Endothelial cell of umbilical vein (primary cell): ENCODE measurements at regions not wholly inside any gene's neighbourhood (a gene's known extent, or its start where the extent isn't known, plus 50 kb on each side); places are given as distances from the start of the nearest gene placed in this dataset.

Experiments
- BruUV-seq: library from RNA; stranded (reverse); fragments of 400-500 nt; replicated peaks from 2 replicates; lab custom pipeline; 2021; lab: Mats Ljungman, UMichigan
- CTCF ChIA-PET: fragments of 300-600, 350-600 bp; sonication (Branson Sonifier 250); formaldehyde crosslinking; loops from one replicate; lab custom pipeline; 2021; ENCODE audit warnings: antibody characterized with exemption, inconsistent platforms; lab: Charles Lee
- POLR2A ChIA-PET: fragments of 300-600, 350-600 bp; sonication (Branson Sonifier 250); formaldehyde crosslinking; loops from one replicate; lab custom pipeline; 2021; ENCODE audit warnings: antibody characterized with exemption, inconsistent platforms; lab: Charles Lee
- DNase-seq: peaks from one replicate; pipeline ENCODE4 v3.0.0-alpha.2; 2011; ENCODE audit warnings: low read depth, low spot score
- FAIRE-seq: peaks from 2 replicates; lab custom pipeline; 2011; peaks lifted over from hg19 to GRCh38; lab: Jason Lieb, UNC
- H2AFZ ChIP-seq: 2 replicates; pipeline ENCODE4 v1.6.0; 2012; ENCODE audit warnings: low read depth, low read length, control low read depth, inconsistent platforms
- H3K27ac ChIP-seq: 2 replicates; pipeline ENCODE4 v1.5.1; 2011; ENCODE audit warnings: low read depth, mild to moderate bottlenecking, control low read depth, low read length, moderate library complexity; ENCODE audit not compliant: insufficient read depth
- H3K27me3 ChIP-seq, 2 experiments: 2 replicates each; pipeline versions ENCODE4 v1.6.0 to v1.6.1; 2011; ENCODE audit warnings: low read length in 2 of 2, mixed read lengths in 1 of 2; ENCODE audit not compliant: control insufficient read depth in 2 of 2, insufficient read depth in 2 of 2
- H3K36me3 ChIP-seq, 2 experiments: 2 replicates in 1 of 2; 3 replicates in 1 of 2; pipeline ENCODE4 v1.5.1; 2011; ENCODE audit warnings: low read length in 2 of 2, mild to moderate bottlenecking in 1 of 2, moderate library complexity in 1 of 2; ENCODE audit not compliant: control insufficient read depth in 2 of 2, insufficient read depth in 2 of 2; ENCODE audit errors: extremely low read depth in 1 of 2
- H3K4me1 ChIP-seq: 3 replicates; pipeline ENCODE4 v1.5.1; 2011; ENCODE audit warnings: mild to moderate bottlenecking, low read length; ENCODE audit not compliant: control insufficient read depth, insufficient read depth; ENCODE audit errors: extremely low read depth
- H3K4me2 ChIP-seq: 2 replicates; pipeline ENCODE4 v1.6.1; 2011; ENCODE audit warnings: low read length, control low read depth, mixed read lengths; ENCODE audit not compliant: insufficient read depth
- H3K4me3 ChIP-seq, 3 experiments: fragments of 200-600 bp in 1 of 3; sonication (generic), shearing (Covaris generic) in 1 of 3; replicated peaks in 1 of 3; 2 replicates each; pipeline ENCODE4 v1.5.1; 2011 to 2016; ENCODE audit warnings: control low read depth in 3 of 3, low read length in 3 of 3, mild to moderate bottlenecking in 2 of 3, inconsistent platforms in 1 of 3, low read depth in 1 of 3, moderate library complexity in 1 of 3; ENCODE audit not compliant: insufficient read depth in 1 of 3
- H3K79me2 ChIP-seq: 2 replicates; pipeline ENCODE4 v1.6.0; 2012; ENCODE audit warnings: low read length, inconsistent platforms; ENCODE audit not compliant: control insufficient read depth, insufficient read depth
- H3K9ac ChIP-seq: replicated peaks from 2 replicates; pipeline ENCODE3; 2011; ENCODE audit warnings: low read length, control low read depth; ENCODE audit not compliant: insufficient read depth; ENCODE audit errors: extremely low read depth
- H3K9me1 ChIP-seq: replicated peaks from 3 replicates; pipeline ENCODE4 v1.6.0; 2011; ENCODE audit warnings: mild to moderate bottlenecking, low read length; ENCODE audit not compliant: control insufficient read depth, insufficient read depth; ENCODE audit errors: extremely low read depth
- H3K9me3 ChIP-seq: replicated peaks from 2 replicates; pipeline ENCODE4 v1.5.1; 2012; ENCODE audit warnings: low read length, inconsistent platforms; ENCODE audit not compliant: control insufficient read depth, insufficient read depth
- H4K20me1 ChIP-seq: replicated peaks from 2 replicates; pipeline ENCODE3; 2011; ENCODE audit warnings: mild to moderate bottlenecking, low read length; ENCODE audit not compliant: control insufficient read depth, insufficient read depth; ENCODE audit errors: extremely low read depth
- EZH2 ChIP-seq: IDR thresholded peaks from 2 replicates; pipeline ENCODE4 v1.6.1; 2012; ENCODE audit warnings: borderline replicate concordance, low read depth, mild to moderate bottlenecking, moderate library complexity, low read length, inconsistent platforms; ENCODE audit not compliant: severe bottlenecking
- FOS ChIP-seq: IDR thresholded peaks from 2 replicates; pipeline ENCODE4 v1.6.1; 2011; ENCODE audit warnings: mild to moderate bottlenecking, low read length, moderate library complexity, borderline replicate concordance; ENCODE audit not compliant: insufficient read depth
- GATA2 ChIP-seq: IDR thresholded peaks from 2 replicates; pipeline ENCODE4 v1.7.0; 2011; ENCODE audit warnings: low read depth, mild to moderate bottlenecking, moderate library complexity, mixed read lengths, low read length; ENCODE audit not compliant: insufficient read length, insufficient read depth
- JUN ChIP-seq: IDR thresholded peaks from 2 replicates; pipeline ENCODE4 v1.6.1; 2011; ENCODE audit warnings: borderline replicate concordance, low read depth; ENCODE audit not compliant: insufficient read length, insufficient read depth
- MAX ChIP-seq: IDR thresholded peaks from 2 replicates; pipeline ENCODE4 v1.6.1; 2011; ENCODE audit not compliant: insufficient read depth, insufficient read length
- MYC ChIP-seq: IDR thresholded peaks from one replicate; pipeline ENCODE4 v1.6.1; 2011; ENCODE audit warnings: mild to moderate bottlenecking, low read depth, low read length
- POLR2A ChIP-seq: IDR thresholded peaks from 2 replicates; pipeline ENCODE4 v1.6.1; 2012; ENCODE audit warnings: low read depth, mild to moderate bottlenecking, control low read depth, low read length
- POLR2AphosphoS5 ChIP-seq: IDR thresholded peaks from 2 replicates; pipeline ENCODE4 v1.6.1; 2012; ENCODE audit warnings: low read depth, mild to moderate bottlenecking, control low read depth, low read length, moderate library complexity; ENCODE audit not compliant: insufficient read depth
- dilution Hi-C: fragments of 300-500 bp; cut with MboI; formaldehyde crosslinking; loops from one replicate; pipeline ENCODE4 v1.15.0; 2019; ENCODE audit warnings: low sequenced_read_pairs; ENCODE audit not compliant: extremely low pct_ligation_motif_present
- intact Hi-C: fragments of 100-400 bp; cut with micrococcal nuclease; formaldehyde crosslinking; loops from one replicate; pipeline ENCODE4 v1.10.0; 2022
- TF ChIP-seq, protein P1 (sequence below), 2 donors: IDR thresholded peaks; 1 replicate in 1 of 2; 2 replicates in 1 of 2; pipeline ENCODE4 v1.5.1; 2011; ENCODE audit warnings: low read length in 2 of 2, mild to moderate bottlenecking in 2 of 2, moderate library complexity in 2 of 2, control low read depth in 1 of 2, inconsistent platforms in 1 of 2, low read depth in 1 of 2; ENCODE audit not compliant: insufficient read depth in 1 of 2; ENCODE audit errors: extremely low read depth in 1 of 2

DNA sequence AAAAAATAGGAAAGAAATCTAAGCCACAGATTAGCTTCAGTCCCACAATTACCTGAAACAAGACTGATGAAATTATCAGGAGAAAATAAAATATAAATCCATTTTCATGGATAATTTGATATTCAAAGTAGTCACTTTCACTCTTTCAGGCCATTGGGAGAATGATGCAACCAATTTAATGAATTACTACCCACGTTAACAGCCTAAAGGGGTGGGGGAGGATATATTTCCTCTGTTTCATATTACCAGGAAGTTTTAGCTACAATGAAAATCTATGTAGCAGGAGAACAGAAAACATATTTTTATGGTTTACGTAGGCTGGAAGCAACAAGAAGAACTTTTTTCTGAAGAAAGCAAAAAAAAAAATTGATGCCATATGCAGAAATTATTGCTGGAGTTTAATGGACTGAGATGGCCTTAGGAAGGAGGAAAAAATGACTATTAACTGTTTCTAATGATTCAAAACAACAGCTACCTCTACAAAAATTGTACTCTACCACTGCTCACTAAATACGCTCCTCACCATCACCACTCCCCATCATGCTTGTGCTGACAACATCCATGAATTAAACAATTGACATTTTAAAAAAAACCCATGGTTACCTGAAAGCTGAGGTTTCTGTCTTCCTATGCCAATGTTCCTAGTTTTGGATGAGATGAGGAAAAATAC, 100.9 kb downstream of the CXXC4 start:
- ChIA-PET CTCF (no interaction called here), POLR2A (no interaction called here)
- DNase-seq (no peak), FAIRE-seq (no peak)
- Histone ChIP-seq H3K9me1 (no peaks in the 10 kb centered on the region), H3K36me3 (no peaks in the 10 kb centered on the region), H3K27me3 (no peaks in the 10 kb centered on the region), H3K9me3 (peaks cover 2% of the 10 kb centered on the region), H3K4me1 (no peaks in the 10 kb centered on the region), H4K20me1 (no peaks in the 10 kb centered on the region), H3K27ac (no peak overlapping the region), H3K4me3 (no peak overlapping the region), H3K79me2 (no peaks in the 10 kb centered on the region), H3K9ac (no peak overlapping the region), H2AFZ (no peak overlapping the region), H3K4me2 (no peak overlapping the region)
- dilution Hi-C loops, result no loop called here
- intact Hi-C loops, result no loop called here
- BruUV-seq, result no TSS peak
- TF ChIP-seq EZH2 (no peak), GATA2 (no peak), JUN (no peak), MYC (no peak), MAX (no peak), FOS (no peak), POLR2A (no peak), POLR2AphosphoS5 (no peak)
- TF ChIP-seq, protein P1, sequence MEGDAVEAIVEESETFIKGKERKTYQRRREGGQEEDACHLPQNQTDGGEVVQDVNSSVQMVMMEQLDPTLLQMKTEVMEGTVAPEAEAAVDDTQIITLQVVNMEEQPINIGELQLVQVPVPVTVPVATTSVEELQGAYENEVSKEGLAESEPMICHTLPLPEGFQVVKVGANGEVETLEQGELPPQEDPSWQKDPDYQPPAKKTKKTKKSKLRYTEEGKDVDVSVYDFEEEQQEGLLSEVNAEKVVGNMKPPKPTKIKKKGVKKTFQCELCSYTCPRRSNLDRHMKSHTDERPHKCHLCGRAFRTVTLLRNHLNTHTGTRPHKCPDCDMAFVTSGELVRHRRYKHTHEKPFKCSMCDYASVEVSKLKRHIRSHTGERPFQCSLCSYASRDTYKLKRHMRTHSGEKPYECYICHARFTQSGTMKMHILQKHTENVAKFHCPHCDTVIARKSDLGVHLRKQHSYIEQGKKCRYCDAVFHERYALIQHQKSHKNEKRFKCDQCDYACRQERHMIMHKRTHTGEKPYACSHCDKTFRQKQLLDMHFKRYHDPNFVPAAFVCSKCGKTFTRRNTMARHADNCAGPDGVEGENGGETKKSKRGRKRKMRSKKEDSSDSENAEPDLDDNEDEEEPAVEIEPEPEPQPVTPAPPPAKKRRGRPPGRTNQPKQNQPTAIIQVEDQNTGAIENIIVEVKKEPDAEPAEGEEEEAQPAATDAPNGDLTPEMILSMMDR (IDR thresholded peaks at IDR 0.05; ENCODE audit: extremely low read depth in 1 of 2, insufficient read depth in 1 of 2, low read depth in 1 of 2, low read length in 2 of 2), result no peak
